ENCODE measurements at regions not wholly inside any gene's neighbourhood (a gene's known extent, or its start where the extent isn't known, plus 50 kb on each side); places are given as distances from the start of the nearest gene placed in this dataset.
"Not testable (repeated sequence)": the region's sequence is repeated elsewhere in the genome, so short reads cannot be mapped to it uniquely, and the experiment has no call there.

DNA sequence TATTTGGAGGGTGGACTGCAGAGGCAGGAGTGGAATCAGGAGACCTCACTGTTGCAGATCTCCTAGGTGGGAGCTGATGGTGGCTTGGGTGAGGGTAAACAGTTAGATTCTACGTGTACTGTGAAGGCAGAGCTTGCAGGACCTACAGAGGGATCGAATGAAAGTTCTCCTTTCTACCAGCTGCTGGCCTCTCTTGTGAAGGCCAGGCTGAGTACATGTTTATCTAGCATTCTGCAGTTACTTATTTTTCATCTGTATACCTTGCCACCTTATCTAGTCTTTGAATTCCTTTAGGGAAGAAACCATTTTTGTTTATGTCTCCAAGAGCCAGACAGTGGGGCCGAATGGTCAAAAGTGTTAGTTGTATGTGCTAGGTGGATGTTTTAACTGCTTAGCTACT is 57.6 kb downstream of the PTTG1 start:
- DNase-seq: no peak

DNA sequence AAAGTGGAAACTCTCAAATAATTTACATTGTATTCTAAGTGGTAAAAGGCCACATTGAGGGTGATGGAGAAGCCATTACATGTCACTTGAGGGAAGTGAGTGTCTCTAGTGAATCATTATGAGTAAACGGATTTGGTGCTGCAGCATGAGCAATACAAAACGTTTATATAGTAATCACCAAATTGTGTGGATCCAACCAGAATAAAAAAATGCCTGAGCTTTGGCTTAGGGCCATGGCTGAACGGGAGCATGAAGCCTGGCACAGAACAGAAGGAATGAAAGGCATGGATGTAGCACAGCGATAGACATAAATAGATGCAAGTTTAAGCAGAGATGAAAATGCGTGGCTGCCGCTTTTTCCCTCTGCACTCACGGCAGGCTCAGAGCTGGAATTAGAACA is 58.3 kb downstream of the PTTG1 start:
- no peak for DNase-seq

DNA sequence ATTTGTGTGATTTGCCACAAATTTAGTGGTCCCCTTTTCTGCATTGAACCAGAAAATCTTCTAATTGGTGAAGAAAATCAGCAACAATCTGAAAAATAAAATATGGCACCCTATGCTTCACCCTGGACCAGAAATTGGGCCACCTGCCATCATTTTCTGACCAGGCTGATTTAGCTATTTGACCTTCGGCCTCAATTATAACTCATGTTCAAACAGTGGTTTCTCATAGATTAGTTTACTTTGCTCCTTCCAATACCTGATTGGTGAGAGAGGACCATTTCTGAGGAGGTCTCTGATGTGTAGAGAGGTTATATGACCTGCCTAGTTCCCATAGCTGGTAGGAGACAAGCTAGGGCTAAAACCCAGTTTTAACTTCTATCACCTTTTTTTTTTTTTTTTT is 59.0 kb downstream of the PTTG1 start:
- DNase-seq: no peak

- DNase-seq: no peak
These were observed 63.0 kb downstream of the PTTG1 start for GRCh38 chr5:160484678-160485077.

DNA sequence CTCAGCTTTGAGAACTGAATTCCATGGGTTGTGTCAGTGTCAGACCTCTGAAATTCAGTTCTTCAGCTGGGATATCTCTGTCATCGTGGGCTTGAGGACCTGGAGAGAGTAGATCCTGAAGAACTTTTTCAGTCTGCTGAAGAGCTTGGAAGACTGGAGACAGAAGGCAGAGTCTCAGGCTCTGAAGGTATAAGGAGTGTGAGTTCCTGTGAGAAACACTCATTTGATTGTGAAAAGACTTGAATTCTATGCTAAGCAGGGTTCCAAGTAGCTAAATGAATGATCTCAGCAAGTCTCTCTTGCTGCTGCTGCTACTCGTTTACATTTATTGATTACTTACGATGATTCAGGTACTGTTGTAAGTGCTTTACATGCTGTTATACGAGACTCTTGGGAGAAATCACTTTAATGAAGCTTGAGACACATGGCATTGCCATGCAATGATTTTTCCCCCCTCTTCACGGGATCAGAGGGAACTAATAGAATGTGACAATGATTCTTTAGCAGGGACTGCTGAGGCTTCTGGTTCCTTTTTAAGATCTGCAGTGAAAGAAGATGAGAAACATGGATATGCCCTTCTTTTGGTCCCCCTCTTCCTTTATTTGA is 63.8 kb downstream of the PTTG1 start:
- no peak for DNase-seq

- DNase-seq: peak; percentile 75
These were observed 64.9 kb downstream of the PTTG1 start for GRCh38 chr5:160486573-160486972.

DNA sequence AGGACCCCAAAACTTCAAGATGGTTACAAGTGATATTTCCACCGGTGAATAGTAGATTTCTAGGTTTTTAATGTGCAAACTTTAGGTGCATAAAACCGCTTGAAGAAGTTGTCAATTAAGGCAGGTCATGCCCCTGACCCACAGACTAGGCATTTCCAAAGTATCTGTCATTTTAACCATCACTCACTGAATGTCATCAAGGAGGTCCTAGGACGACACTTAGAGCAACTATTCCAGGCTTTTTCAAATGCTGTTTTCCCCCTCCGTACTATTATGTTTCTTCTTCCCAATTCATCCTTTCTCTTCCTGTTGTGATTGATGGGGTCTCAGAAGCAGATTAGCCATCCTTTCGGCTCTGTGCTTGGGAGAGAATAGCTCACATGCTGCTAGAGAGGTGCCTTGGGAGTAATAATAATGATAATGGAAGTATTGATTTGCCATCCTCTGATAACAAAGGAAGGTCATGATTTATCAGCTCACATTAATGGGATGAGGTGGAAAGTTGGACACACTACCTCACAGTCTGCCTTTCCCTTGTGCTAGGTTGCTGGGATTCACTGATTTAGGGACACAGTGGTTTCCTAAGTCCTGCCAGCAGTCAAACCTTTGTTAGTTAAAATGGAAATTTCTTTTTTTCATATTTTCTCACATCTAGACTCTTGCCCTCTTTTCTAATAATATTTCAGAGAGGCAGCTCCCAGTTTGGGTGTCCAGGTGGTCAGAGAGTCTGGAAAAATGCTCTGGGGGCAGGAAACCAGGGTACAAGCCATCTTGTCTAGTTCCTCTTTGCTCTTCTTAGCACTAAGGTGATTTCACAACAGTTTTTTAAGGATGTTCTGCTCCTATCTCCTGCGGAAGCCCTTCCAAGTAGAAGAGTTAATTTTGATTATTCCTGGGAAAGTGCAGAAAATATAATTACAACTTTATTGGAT is 67.0 kb downstream of the PTTG1 start:
- no peak for DNase-seq

- DNase-seq: no peak
These were observed 69.8 kb downstream of the PTTG1 start for GRCh38 chr5:160491438-160491837.

DNA sequence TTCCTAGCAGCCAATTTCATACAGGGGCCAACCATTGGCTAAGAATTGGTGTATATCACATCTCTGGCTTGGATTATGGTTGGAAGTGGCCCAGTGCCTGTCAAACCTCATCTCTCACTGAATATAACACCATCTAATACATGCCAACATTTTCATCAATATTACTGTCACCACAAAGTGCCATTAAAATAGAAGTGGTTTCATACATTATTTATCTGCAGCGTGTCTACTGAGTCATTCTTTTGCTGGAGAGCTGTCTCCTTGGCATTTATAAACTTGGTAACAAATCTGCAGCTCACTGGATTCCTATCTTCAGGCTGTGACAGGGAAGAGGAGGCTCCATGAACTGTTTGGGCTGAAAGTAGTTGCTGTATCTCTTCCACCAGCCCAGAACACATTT is 70.9 kb downstream of the PTTG1 start:
- DNase-seq: no peak

DNA sequence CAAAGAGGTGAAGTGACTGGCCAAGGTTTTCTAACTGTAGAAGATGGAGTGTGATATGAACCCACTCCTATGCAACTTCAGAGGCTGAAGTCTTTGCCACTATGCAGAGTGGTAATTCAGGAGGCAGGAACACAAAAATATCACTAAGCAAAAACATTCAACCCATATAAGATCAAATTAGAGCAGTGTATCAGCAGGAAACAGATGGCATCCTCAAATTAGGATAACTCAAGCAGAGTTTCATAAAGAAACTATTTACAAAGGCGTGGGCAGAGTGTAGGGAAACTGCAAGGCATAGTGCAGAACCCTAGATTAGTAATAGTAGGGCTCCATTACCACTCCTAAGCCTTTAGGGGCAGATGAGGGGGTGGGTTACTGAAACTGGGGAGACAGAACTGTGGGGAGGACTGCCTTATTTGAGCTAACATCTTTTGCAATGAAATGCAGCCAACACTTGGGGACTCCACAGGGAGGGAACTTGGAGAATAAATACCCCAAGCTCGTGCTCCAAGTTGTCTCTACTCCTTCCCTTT is 72.2 kb downstream of the PTTG1 start:
- DNase-seq: no peak

- no peak for DNase-seq
These were observed 72.8 kb downstream of the PTTG1 start for GRCh38 chr5:160494451-160494850.

- DNase-seq: no peak
These were observed 74.7 kb downstream of the PTTG1 start for GRCh38 chr5:160496334-160496733.

- DNase-seq: no peak
These were observed 75.1 kb downstream of the PTTG1 start for GRCh38 chr5:160496784-160497183.

DNA sequence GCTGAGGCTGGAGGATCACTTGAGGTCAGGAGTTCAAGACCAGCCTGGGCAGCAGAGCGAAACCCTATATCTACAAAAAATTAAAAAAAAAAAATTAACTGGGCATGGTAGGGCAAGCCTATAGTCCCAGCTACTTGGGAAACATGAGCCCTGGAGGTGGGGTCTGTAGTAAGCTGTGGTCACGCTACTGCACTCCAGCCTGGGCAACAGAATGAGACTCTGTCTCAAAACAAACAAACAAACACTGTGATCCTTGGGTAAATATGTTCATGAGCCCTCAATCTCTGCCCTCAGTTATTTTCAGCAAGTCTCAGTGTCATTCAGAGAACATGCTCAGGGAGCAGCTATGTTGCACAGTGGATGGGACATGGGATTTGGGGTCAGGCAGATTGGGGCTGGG is 76.2 kb downstream of the PTTG1 start:
- DNase-seq: no peak

DNA sequence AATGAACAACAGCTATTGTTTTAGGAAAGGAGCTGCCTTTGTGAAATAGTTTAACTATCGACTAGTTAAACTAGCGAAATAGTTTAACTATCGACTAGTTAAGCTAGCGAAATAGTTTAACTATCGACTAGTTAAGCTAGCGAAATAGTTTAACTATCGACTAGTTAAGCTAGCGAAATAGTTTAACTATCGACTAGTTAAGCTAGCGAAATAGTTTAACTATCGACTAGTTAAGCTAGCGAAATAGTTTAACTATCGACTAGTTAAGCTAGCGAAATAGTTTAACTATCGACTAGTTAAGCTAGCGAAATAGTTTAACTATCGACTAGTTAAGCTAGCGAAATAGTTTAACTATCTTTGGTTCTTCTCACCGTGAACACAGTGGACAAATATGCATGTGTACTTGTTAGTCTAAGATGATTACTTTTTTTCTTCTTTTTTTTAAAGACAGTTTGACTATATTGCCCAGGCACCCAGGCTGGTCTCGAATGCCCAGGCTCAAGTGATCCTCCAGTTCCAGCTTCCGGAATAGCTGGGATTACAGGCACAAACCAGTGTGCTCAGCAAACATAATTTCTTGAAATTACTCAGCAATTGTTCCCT is 76.9 kb downstream of the PTTG1 start:
- not testable (repeated sequence) for DNase-seq

DNA sequence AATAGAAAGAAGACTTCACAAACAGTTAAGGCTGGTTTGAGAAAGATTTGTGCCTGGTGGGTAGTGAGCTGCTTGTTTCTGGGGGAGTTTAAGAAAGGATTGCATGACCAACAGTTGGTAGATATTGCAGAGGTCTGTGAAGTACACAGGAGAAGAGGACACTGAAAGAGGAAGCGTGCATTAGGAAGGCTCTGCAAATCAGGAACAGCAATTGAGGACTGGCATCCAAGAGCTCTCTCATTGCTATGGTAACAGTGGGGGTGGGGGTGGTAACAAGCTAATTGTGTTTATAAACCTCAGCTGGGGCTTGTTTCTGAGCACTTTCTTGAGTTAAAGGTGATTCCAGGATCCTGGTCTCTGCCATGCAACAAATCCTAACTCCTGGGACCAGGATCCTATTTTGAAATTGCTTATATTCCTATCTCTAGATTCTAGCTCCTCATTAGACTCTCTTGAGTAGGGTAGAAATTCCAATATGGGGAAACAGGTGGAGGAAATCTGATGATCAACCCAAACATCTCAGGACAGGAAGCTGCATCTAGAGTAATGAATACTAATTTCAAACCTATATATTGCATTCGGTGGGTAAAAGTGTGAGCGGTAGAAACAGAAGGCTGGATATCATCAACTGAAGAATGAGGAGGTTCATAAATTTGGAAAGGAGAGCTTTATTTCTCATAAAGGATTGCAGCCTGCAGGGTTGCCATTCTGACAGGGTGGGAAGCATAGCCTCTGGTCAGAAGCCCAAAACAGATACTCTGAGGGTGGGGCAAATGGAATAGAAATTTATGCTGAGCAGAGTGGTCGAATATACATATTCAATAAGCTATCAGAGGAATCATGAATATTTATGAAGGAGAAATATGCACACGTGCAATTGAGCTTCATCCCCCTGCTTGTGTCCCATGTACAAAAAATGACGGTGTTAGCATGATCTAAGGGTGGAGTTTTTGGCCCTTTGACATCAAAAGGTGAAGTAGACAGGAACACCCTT is 79.4 kb downstream of the PTTG1 start:
- DNase-seq: peak; percentile 26

DNA sequence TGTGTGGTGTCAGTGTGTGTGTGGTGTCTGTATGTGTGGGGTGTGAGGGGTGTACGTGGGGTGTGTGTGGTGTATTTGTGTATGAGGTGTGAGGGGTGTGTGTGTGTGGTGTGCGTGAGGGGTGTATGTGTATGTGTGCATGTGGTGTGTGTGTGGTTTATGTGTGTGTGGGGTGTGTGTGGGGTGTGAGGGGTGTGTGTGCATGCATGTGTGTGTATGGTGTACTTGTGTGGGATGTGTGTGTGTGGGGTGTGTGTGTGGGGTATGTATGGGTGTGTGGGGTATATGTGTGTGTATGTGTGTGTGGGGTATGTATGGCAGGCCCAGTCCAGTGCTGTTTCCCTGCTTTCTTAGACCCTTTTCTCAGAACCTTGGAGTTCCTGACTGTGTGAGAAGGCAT is 83.3 kb downstream of the PTTG1 start:
- DNase-seq: peak; percentile 36

- peak; percentile 92 for DNase-seq
These were observed 84.7 kb downstream of the PTTG1 start for GRCh38 chr5:160506006-160507004.

DNA sequence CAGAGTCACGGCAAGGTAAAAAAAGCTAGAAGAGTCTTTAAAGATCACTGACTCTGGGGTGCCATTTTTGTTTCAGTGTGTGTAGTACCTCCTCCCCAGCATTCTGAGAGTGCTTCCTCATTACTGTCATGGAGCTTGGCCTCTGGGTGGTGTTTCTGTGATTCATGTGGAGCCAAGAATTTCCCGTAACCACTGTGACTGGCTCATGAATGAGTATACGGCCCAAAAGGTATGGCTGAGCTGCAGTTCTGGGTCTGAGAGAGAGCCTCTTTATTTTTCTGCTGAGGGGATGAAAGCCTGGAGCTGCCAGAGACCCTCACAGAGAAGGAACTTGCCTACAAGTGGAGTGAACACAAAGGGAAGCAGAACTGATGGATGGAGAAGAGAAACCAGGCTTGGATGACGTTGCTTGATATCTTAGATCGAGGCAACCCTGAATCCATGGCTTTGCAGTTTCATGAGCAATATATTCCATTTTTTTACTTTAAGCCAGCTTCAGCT is 85.6 kb downstream of the PTTG1 start:
- DNase-seq: peak; percentile 36

DNA sequence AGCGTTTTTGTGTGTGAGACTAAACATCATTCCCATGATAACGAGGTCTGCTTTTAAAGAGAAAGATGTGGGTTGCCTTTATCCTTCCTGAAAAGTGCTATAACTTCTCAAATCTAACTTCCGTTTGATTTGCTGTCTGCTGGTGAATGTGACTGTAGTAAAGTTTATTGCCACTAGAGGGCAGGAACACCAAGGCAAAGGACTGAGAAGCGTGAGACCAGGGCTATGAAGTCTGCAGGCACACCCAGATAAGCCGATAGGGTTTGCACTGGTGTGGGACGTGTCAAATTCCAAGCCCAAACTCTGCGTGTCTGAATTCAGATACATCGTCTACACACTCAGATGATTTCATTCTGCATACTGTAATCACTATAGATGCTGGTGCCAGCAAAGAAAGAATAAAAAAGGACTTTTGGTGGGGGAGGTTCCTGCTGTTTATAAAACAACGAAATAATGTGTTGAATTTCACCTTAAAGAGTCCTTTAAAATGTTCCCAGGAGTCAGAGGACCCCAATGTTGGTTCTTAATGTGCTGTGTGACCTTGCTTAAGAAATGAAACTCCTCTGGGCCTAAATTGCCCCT is 87.2 kb downstream of the PTTG1 start:
- peak; percentile 90 for DNase-seq

Measured in CD4-positive, alpha-beta T cell treated with Interleukin-17A for 1 hour (primary cell).